ENCODE measurements at regions not wholly inside any gene's neighbourhood (a gene's known extent, or its start where the extent isn't known, plus 50 kb on each side); places are given as distances from the start of the nearest gene placed in this dataset.
"Not testable (repeated sequence)": the region's sequence is repeated elsewhere in the genome, so short reads cannot be mapped to it uniquely, and the experiment has no call there.

- Histone ChIP-seq H3K27ac (replicated peaks) (no peak overlapping the region), H3K9me3 (replicated peaks) (no peaks in the 10 kb centered on the region), H3K27me3 (ENCODE audit: low read depth) (no peaks in the 10 kb centered on the region), H3K4me1 (no peaks in the 10 kb centered on the region), H3K4me3 (no peak overlapping the region), H3K36me3 (no peaks in the 10 kb centered on the region)
- no peak for DNase-seq
- intact Hi-C loops (cut with micrococcal nuclease): no loop called here
- TF ChIP-seq CTCF (IDR thresholded peaks at IDR 0.05; ENCODE audit: borderline replicate concordance): no peak
Measured at GRCh38 chr11:23212807-23213206, 352.5 kb upstream of the CCDC179 start.

- Histone ChIP-seq H3K36me3 (no peaks in the 10 kb centered on the region), H3K27me3 (ENCODE audit: low read depth) (no peaks in the 10 kb centered on the region), H3K9me3 (replicated peaks) (peaks cover 4% of the 10 kb centered on the region), H3K27ac (replicated peaks) (no peak overlapping the region), H3K4me3 (no peak overlapping the region), H3K4me1 (no peaks in the 10 kb centered on the region)
- intact Hi-C loops (cut with micrococcal nuclease): no loop called here
- DNase-seq: no peak
- no peak for TF ChIP-seq CTCF (IDR thresholded peaks at IDR 0.05; ENCODE audit: borderline replicate concordance)
Measured at GRCh38 chr11:23217072-23217471, 356.8 kb upstream of the CCDC179 start.

GRCh38 chr11:23220086-23220485 lies 359.8 kb upstream of the CCDC179 start:
- H3K9me3 ChIP-seq (replicated peaks); H3K4me1 ChIP-seq; intact Hi-C loops (cut with micrococcal nuclease); H3K4me3 ChIP-seq; H3K27ac ChIP-seq (replicated peaks); H3K27me3 ChIP-seq (ENCODE audit: low read depth); H3K36me3 ChIP-seq; DNase-seq: not testable (repeated sequence)

GRCh38 chr11:23221366-23221765 lies 361.1 kb upstream of the CCDC179 start:
- peaks cover 4% of the 10 kb centered on the region for H3K9me3 ChIP-seq (replicated peaks)
- H3K4me1 ChIP-seq: no peaks in the 10 kb centered on the region
- intact Hi-C loops (cut with micrococcal nuclease): no loop called here
- H3K27me3 ChIP-seq (ENCODE audit: low read depth): no peaks in the 10 kb centered on the region
- no peak overlapping the region for H3K4me3 ChIP-seq
- H3K27ac ChIP-seq (replicated peaks): no peak overlapping the region
- DNase-seq: no peak
- no peaks in the 10 kb centered on the region for H3K36me3 ChIP-seq
- no peak for TF ChIP-seq CTCF (IDR thresholded peaks at IDR 0.05; ENCODE audit: borderline replicate concordance)

GRCh38 chr11:23226331-23227077 lies 366.2 kb upstream of the CCDC179 start:
- H3K4me3 ChIP-seq: no peak overlapping the region
- no peak for TF ChIP-seq CTCF (IDR thresholded peaks at IDR 0.05; ENCODE audit: borderline replicate concordance)
- H3K27ac ChIP-seq (replicated peaks): no peak overlapping the region
- H3K27me3 ChIP-seq (ENCODE audit: low read depth): no peaks in the 10 kb centered on the region
- no peaks in the 10 kb centered on the region for H3K9me3 ChIP-seq (replicated peaks)
- no peak for DNase-seq
- H3K4me1 ChIP-seq: no peaks in the 10 kb centered on the region
- no peaks in the 10 kb centered on the region for H3K36me3 ChIP-seq
- intact Hi-C loops (cut with micrococcal nuclease): no loop called here

- Histone ChIP-seq H3K36me3 (no peaks in the 10 kb centered on the region), H3K27ac (replicated peaks) (no peak overlapping the region), H3K9me3 (replicated peaks) (no peaks in the 10 kb centered on the region), H3K27me3 (ENCODE audit: low read depth) (no peaks in the 10 kb centered on the region), H3K4me3 (no peak overlapping the region), H3K4me1 (no peaks in the 10 kb centered on the region)
- no peak for TF ChIP-seq CTCF (IDR thresholded peaks at IDR 0.05; ENCODE audit: borderline replicate concordance)
- intact Hi-C loops (cut with micrococcal nuclease): no loop called here
- no peak for DNase-seq
Measured at GRCh38 chr11:23227078-23227445, 366.8 kb upstream of the CCDC179 start.
